GM06990 (cell line): ENCODE measurements at regions not wholly inside any gene's neighbourhood (a gene's known extent, or its start where the extent isn't known, plus 50 kb on each side); places are given as distances from the start of the nearest gene placed in this dataset.

Experiments
- DNase-seq: peaks from one replicate; pipeline ENCODE4 v3.0.0-alpha.2; 2011; ENCODE audit not compliant: insufficient read length; ENCODE audit errors: extremely low read depth
- H3K27me3 ChIP-seq: replicated peaks from 2 replicates; pipeline ENCODE4 v1.6.0; 2011; ENCODE audit warnings: low read length; ENCODE audit not compliant: control insufficient read depth, insufficient read depth
- H3K36me3 ChIP-seq: 2 replicates; pipeline ENCODE4 v1.5.1; 2011; ENCODE audit warnings: low read length; ENCODE audit not compliant: control insufficient read depth, insufficient read depth
- H3K4me3 ChIP-seq: replicated peaks from 2 replicates; pipeline ENCODE4 v1.5.1; 2011; ENCODE audit warnings: low read depth, mild to moderate bottlenecking, control low read depth, low read length
- TF ChIP-seq, protein P1 (sequence below): IDR thresholded peaks from 2 replicates; pipeline ENCODE4 v1.5.1; 2011; ENCODE audit warnings: low read length, control low read depth, mild to moderate bottlenecking, inconsistent platforms; ENCODE audit not compliant: insufficient read depth, poor library complexity, severe bottlenecking

DNA sequence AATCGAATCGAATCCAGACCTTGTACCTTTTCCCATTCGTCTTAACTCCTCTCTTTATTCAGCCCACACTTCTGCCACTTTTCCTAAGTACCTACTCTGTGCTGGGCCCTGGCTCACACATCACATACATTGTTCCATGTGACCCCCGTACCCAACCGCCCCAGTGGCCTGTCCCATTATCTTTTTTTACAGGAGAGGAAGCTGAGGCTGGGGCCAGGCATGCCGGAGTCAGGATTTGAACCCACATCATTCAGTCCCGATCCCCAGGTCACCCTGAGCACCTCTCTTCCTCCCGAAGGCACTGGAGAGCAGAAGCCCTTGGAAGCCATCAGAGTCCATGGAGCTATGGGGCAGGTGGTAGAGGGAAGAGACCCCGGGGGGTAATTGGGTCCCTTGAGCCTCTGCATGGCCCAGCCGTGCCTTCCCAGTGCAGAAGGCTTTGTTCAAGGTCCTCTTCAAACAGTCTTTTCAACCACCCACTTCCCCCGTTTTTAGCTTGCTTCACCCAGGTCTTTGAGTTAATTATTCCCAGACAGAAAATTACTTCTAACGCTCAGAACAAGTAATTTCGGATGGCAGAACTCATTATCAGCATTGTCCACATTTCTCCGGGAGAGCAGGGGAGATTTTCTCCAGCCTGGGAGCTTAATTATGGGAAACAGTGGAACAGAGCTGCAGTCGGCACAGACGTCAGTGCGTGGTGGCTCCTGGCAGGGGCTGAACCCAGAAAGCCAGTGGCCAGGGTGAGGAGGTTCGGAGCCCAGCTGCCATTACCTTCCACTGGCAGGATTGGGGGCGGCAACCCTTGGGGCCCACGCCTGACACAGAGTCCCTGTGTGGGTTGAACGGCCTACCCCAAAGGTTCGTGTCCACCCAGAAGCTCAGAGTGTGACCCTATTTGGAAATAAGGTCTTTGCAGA, 82.4 kb upstream of the RTL6 start:
- TF ChIP-seq, protein P1, sequence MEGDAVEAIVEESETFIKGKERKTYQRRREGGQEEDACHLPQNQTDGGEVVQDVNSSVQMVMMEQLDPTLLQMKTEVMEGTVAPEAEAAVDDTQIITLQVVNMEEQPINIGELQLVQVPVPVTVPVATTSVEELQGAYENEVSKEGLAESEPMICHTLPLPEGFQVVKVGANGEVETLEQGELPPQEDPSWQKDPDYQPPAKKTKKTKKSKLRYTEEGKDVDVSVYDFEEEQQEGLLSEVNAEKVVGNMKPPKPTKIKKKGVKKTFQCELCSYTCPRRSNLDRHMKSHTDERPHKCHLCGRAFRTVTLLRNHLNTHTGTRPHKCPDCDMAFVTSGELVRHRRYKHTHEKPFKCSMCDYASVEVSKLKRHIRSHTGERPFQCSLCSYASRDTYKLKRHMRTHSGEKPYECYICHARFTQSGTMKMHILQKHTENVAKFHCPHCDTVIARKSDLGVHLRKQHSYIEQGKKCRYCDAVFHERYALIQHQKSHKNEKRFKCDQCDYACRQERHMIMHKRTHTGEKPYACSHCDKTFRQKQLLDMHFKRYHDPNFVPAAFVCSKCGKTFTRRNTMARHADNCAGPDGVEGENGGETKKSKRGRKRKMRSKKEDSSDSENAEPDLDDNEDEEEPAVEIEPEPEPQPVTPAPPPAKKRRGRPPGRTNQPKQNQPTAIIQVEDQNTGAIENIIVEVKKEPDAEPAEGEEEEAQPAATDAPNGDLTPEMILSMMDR: no peak
- H3K36me3 ChIP-seq: no peaks in the 10 kb centered on the region
- H3K4me3 ChIP-seq: no peak overlapping the region
- H3K27me3 ChIP-seq: peaks cover 1% of the 10 kb centered on the region
- no peak for DNase-seq

GRCh38 chr22:44578516-44579230, 80.6 kb upstream of the RTL6 start:
- TF ChIP-seq, protein P1: no peak
- Histone ChIP-seq H3K36me3 (no peaks in the 10 kb centered on the region), H3K27me3 (peaks cover 1% of the 10 kb centered on the region), H3K4me3 (no peak overlapping the region)
- no peak for DNase-seq

DNA sequence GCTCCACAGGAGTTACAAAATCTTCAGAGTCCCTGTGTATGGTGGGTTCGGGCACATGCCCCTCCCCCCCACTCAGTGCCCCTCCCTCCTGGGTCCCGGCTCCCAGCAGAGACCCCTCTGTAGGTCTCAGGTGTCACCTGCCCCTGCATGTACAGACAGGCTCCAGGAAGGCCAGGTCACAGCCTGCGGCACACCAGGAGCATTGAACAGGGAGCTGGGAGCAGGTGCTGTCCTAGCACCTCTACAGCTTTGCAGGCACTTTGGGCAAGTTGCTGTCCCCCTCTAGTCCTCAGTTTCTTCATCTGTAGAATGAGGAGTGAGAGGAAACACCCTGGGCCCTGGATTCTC, 80.1 kb upstream of the RTL6 start:
- Histone ChIP-seq H3K4me3 (no peak overlapping the region), H3K36me3 (no peaks in the 10 kb centered on the region), H3K27me3 (peaks cover 1% of the 10 kb centered on the region)
- TF ChIP-seq, protein P1: no peak
- no peak for DNase-seq

GRCh38 chr22:44577391-44578109, 79.5 kb upstream of the RTL6 start:
- peaks cover 1% of the 10 kb centered on the region for H3K27me3 ChIP-seq
- DNase-seq: no peak
- no peak overlapping the region for H3K4me3 ChIP-seq
- TF ChIP-seq, protein P1: no peak
- H3K36me3 ChIP-seq: no peaks in the 10 kb centered on the region

DNA sequence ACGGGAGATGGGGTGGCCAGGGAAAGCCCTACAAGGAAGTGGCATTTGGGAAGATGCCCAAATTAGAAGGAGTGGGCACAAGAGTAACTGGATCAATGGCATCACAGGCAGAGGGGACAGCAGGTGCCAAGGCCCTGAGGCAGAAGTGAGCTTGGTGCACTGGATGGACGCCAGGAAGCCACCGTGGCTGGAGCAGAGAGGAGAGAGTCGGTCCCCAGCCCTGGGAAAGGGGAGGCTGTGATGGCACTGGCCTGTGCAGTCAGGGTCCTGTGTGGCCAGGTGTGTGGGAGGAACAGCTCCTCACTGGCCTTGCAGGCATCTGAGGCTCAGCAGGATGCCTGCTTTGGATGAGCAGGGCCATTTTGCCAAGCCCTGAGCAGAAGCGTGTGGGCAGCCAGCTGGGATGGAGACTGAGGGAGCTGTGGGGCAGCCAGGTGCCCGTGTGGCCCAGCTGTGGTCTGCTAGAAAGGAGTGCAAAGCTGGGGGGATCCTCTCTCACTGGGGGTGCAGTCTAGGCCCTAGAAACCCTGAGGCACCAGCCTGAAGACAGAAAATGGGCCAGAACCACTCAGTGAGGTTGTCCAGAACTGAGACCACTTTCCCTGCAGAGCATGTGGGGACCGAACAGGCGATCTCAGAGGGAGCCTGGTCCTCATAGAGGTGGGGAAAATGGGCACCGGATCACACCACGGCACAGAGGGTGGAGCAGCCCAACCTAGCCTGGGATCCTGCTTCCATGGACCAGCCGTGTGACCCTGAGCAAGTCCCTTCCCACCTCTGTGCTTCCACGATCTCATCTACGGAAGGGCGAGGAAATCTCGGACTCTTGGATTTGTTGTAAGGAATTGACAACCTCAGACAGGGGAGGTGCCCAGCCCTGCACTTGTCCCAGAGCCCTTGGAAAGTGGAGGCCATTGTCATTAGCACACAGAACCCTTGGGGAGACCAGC, 78.6 kb upstream of the RTL6 start:
- Histone ChIP-seq H3K4me3 (no peak overlapping the region), H3K27me3 (peaks cover 1% of the 10 kb centered on the region), H3K36me3 (no peaks in the 10 kb centered on the region)
- TF ChIP-seq, protein P1: no peak
- DNase-seq: no peak
